ENCODE measurements at regions not wholly inside any gene's neighbourhood (a gene's known extent, or its start where the extent isn't known, plus 50 kb on each side); places are given as distances from the start of the nearest gene placed in this dataset.

- TF ChIP-seq RAD21 (IDR thresholded peaks at IDR 0.05; ENCODE audit: low read depth) (no peak), POLR2A (IDR thresholded peaks at IDR 0.05; ENCODE audit: borderline replicate concordance, extremely low read depth, insufficient read depth, insufficient read length) (no peak), CTCF (IDR thresholded peaks at IDR 0.05 in 2 of 3, conservative IDR thresholded peaks at IDR 0.05 in 1 of 3; ENCODE audit: borderline replicate concordance in 1 of 3, insufficient read depth in 1 of 3, low read depth in 2 of 3, low read length in 2 of 3) (no peak)
Measured at GRCh38 chr2:23243073-23243659, 141.8 kb upstream of the KLHL29 start.
